Osteocyte (in vitro differentiated cells): ENCODE measurements at regions not wholly inside any gene's neighbourhood (a gene's known extent, or its start where the extent isn't known, plus 50 kb on each side); places are given as distances from the start of the nearest gene placed in this dataset.

Experiments used
- DNase-seq: peaks from one replicate; pipeline ENCODE4 v3.0.0; 2021; ENCODE audit warnings: mixed read lengths; ENCODE audit not compliant: unreplicated experiment; ENCODE audit errors: extremely low spot score
- H3K27ac Mint-ChIP-seq: one replicate; pipeline ENCODE4 v1.8.0; 2021; ENCODE audit warnings: mild to moderate bottlenecking, mixed read lengths; ENCODE audit not compliant: unreplicated experiment
- H3K27me3 Mint-ChIP-seq: one replicate; pipeline ENCODE4 v1.8.0; 2021; ENCODE audit warnings: mixed read lengths; ENCODE audit not compliant: unreplicated experiment
- H3K36me3 Mint-ChIP-seq: one replicate; pipeline ENCODE4 v1.8.0; 2021; ENCODE audit warnings: mixed read lengths; ENCODE audit not compliant: unreplicated experiment
- H3K4me1 Mint-ChIP-seq: one replicate; pipeline ENCODE4 v1.8.0; 2021; ENCODE audit warnings: mixed read lengths; ENCODE audit not compliant: unreplicated experiment
- H3K4me3 Mint-ChIP-seq: one replicate; pipeline ENCODE4 v1.8.0; 2021; ENCODE audit warnings: mild to moderate bottlenecking, moderate library complexity, mixed read lengths; ENCODE audit not compliant: unreplicated experiment
- H3K9me3 Mint-ChIP-seq: one replicate; pipeline ENCODE4 v1.8.0; 2021; ENCODE audit warnings: mixed read lengths; ENCODE audit not compliant: unreplicated experiment
- TF ChIP-seq, protein P1 (sequence below): fragments of 200-600 bp; sonication (generic); IDR thresholded peaks from 2 replicates; pipeline ENCODE4 v1.5.0; 2021; ENCODE audit warnings: antibody characterized with exemption, mild to moderate bottlenecking, moderate library complexity

DNA sequence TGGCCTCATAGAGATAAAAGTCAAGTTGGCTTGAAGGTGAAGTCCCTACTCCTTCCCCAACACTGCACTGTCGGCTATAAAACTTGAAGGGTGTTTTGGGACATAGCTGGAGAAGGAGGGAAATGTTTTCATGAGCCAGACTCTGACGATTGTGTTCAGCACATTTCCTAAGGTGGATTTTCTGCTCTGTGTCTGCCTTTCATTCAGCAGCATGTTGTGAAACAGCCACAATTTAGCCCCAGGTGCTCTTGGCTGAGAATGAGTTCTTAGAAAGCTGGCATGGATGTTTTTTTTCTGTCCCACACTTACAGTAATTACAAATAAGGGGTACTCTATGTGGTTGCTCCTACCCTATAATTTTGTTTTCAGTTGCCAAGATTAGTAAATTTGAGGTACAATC, 492.4 kb downstream of the MCTP2 start:
- no peaks in the 10 kb centered on the region for H3K36me3 Mint-ChIP-seq

GRCh38 chr15:94731286-94731685, 499.9 kb downstream of the MCTP2 start:
- Mint-ChIP-seq H3K4me3 (no peak overlapping the region), H3K27me3 (no peaks in the 10 kb centered on the region), H3K9me3 (peaks cover 13% of the 10 kb centered on the region), H3K4me1 (no peaks in the 10 kb centered on the region), H3K36me3 (no peaks in the 10 kb centered on the region), H3K27ac (no peak overlapping the region)
- no peak for DNase-seq
- TF ChIP-seq, protein P1, sequence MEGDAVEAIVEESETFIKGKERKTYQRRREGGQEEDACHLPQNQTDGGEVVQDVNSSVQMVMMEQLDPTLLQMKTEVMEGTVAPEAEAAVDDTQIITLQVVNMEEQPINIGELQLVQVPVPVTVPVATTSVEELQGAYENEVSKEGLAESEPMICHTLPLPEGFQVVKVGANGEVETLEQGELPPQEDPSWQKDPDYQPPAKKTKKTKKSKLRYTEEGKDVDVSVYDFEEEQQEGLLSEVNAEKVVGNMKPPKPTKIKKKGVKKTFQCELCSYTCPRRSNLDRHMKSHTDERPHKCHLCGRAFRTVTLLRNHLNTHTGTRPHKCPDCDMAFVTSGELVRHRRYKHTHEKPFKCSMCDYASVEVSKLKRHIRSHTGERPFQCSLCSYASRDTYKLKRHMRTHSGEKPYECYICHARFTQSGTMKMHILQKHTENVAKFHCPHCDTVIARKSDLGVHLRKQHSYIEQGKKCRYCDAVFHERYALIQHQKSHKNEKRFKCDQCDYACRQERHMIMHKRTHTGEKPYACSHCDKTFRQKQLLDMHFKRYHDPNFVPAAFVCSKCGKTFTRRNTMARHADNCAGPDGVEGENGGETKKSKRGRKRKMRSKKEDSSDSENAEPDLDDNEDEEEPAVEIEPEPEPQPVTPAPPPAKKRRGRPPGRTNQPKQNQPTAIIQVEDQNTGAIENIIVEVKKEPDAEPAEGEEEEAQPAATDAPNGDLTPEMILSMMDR, result no peak

More for the DNA sequence above, 492.4 kb downstream of the MCTP2 start:
- H3K4me3 Mint-ChIP-seq, result no peak overlapping the region
- no peak overlapping the region for H3K27ac Mint-ChIP-seq
- TF ChIP-seq, protein P1, result no peak
- H3K27me3 Mint-ChIP-seq, result no peaks in the 10 kb centered on the region
- H3K9me3 Mint-ChIP-seq, result peaks cover 8% of the 10 kb centered on the region
- no peak for DNase-seq
- H3K4me1 Mint-ChIP-seq, result no peaks in the 10 kb centered on the region

DNA sequence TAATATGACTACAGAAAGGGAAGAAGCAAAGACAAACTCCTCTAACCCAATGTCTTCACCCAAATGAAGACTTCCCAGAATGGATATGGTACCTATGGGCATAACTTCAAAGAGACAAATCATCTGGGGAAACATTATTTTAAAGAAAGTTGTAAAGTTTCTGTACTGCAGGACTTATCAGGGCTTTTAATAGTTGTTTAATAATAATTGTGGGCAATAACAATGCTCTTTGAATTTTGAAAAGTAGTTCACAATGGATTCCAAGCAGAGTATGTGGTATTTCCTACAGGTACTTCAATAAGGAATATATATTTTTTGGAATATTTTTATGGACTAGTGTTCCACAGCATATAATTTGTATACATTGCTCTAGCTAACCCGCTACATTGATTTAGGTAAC, 503.1 kb downstream of the MCTP2 start:
- H3K27ac Mint-ChIP-seq, result no peak overlapping the region
- H3K4me3 Mint-ChIP-seq, result no peak overlapping the region
- H3K4me1 Mint-ChIP-seq, result no peaks in the 10 kb centered on the region
- no peaks in the 10 kb centered on the region for H3K27me3 Mint-ChIP-seq
- TF ChIP-seq, protein P1, result no peak
- DNase-seq, result no peak
- peaks cover 8% of the 10 kb centered on the region for H3K9me3 Mint-ChIP-seq
- no peaks in the 10 kb centered on the region for H3K36me3 Mint-ChIP-seq

GRCh38 chr15:94736236-94736635, 504.9 kb downstream of the MCTP2 start:
- no peak overlapping the region for H3K4me3 Mint-ChIP-seq
- peaks cover 5% of the 10 kb centered on the region for H3K9me3 Mint-ChIP-seq
- TF ChIP-seq, protein P1, result no peak
- H3K36me3 Mint-ChIP-seq, result no peaks in the 10 kb centered on the region
- no peak for DNase-seq
- no peaks in the 10 kb centered on the region for H3K27me3 Mint-ChIP-seq
- H3K27ac Mint-ChIP-seq, result no peak overlapping the region
- H3K4me1 Mint-ChIP-seq, result no peaks in the 10 kb centered on the region

DNA sequence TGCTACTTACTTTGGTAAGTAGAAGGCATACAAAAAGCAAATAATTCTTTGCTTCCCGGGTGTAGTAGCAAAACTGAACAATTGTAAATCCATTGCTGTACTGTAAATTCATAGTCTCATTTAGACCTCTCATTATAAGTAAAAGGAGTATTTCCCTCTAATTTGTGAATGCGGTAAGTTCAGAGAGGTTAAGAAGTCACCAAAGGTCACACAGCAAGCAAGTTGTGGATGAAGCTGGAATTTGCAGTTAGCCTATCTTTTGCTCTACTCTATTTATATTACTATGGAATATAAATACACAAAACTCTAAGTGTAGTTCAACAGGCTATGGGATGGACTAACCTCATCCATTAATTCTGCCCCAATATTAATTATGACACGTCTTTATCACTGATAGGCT, 508.3 kb downstream of the MCTP2 start:
- no peak overlapping the region for H3K4me3 Mint-ChIP-seq
- H3K36me3 Mint-ChIP-seq, result no peaks in the 10 kb centered on the region
- TF ChIP-seq, protein P1, result no peak
- no peaks in the 10 kb centered on the region for H3K4me1 Mint-ChIP-seq
- H3K27ac Mint-ChIP-seq, result no peak overlapping the region
- H3K27me3 Mint-ChIP-seq, result no peaks in the 10 kb centered on the region
- DNase-seq, result no peak
- H3K9me3 Mint-ChIP-seq, result peaks cover 7% of the 10 kb centered on the region
